HG02610 (cell line): ENCODE measurements at regions not wholly inside any gene's neighbourhood (a gene's known extent, or its start where the extent isn't known, plus 50 kb on each side); places are given as distances from the start of the nearest gene placed in this dataset.

Experiments used
- ATAC-seq: cut with Tn5 transposase; IDR thresholded peaks from one replicate; pipeline ENCODE4 v1.9.1; 2021; ENCODE audit warnings: mild to moderate bottlenecking, moderate library complexity; ENCODE audit not compliant: unreplicated experiment

DNA sequence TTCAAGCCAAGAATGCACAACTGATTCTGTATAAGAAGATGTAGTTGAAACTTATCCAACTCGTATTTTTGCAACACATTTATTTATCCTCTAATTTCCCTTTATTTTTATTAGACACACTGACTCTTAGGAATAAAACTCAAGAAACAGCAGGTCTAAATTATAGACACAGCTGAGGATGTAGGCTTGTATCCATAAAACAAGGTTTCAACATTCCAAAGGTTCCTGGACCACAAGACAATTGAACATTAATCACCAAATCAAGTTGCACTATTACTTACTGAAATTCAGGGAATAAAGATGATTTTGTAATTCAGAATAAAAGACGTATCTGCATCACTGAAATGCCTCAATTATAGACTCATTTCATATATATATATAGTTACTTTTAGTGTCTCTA is 683.5 kb upstream of the GRIA3 start:
- ATAC-seq = no peak

DNA sequence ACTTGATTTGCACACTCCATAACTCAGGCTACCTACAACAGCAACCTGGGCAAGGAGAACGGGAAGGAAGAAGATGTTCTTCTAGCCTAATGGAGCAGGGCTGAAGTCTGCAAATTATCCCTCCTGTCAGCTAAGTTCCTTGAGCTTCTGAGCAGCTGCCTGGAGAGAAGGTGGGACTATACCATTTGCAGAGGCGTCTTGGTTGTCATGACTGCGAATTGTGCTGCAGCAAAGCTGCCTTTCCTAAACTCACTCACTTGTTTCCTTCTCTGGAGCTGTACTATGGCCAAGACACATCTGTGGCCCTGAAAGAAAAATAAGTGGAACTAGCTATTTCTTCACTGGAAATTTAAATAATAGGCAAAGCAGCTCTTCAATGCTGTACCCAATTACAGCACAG is 682.4 kb upstream of the GRIA3 start:
- no peak for ATAC-seq

DNA sequence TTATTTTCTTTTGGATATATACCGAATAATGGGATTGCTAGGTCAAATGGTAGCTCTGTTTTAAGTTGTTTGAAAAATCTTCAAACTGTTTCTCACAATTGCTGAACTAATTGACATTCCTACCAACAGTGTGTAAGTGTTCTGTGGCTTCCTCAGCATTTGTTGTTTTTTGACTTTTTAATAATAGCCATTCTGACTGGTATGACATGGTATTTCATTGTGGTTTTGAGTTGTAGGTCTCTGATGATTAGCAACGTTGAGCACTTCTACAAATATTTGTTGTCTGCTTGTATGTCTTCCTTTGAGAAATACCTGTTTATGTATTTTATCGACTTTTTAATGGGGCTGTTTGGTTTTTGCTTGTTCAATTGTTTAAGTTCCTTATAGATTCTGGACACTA is 680.1 kb upstream of the GRIA3 start:
- no peak for ATAC-seq

DNA sequence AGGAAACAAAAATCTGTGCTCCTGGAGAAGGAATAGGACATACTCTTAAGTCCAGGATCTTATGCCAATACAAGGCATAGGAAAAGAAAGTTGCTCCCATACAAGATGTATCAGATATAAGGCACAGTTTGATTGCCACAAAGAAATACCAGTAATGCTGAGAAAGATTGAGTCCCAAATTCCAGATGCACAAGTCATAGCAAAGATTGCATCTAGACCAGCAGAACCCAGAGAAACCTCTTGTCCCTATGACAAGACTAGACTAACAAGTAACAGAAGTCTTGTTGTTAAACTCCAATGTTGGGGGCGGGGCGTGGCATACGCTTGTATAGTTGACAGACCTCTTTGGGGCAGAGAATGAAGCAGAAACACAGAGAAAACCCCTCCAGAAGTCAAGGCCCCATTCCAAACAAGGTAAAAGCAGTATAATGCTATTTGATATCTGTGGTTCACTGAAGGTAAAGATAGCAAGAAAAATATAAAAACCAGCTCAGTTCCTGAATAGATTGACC is 671.5 kb upstream of the GRIA3 start:
- ATAC-seq = no peak

DNA sequence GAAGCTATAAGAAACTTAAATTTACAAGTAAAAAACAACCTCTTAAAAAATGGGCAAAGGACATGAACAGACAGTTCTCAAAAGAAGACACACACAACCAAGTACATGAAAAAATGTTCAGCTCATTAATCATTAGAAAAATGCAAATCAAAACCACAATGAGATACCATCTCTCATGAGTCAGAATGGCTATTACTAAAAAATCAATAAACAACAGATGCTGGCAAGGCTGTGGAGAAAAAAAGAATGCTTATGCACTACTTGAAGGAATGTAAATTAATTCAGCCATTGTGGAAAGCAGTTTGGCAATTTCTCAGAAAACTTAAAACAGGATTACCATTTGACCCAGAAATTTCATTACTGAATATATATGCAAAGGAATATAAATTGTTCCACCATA is 666.3 kb upstream of the GRIA3 start:
- no peak for ATAC-seq

DNA sequence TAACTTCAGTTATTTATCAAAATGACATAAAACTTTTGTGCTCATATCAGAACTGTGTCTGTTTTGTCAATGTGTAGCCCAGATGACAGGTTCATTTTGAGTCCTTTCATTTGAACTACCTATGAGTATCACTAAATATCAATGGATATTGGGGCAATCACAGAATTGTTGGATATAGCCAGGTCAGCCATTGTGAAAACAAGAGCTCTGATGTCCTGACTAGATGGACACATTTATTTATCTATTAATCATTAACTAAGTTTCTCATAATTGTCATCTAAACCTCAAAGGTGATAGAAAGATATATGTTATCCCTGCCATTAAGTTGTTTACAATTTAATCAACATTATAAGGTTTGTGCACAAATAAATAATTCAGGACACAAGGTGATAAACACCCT is 638.3 kb upstream of the GRIA3 start:
- ATAC-seq = no peak

DNA sequence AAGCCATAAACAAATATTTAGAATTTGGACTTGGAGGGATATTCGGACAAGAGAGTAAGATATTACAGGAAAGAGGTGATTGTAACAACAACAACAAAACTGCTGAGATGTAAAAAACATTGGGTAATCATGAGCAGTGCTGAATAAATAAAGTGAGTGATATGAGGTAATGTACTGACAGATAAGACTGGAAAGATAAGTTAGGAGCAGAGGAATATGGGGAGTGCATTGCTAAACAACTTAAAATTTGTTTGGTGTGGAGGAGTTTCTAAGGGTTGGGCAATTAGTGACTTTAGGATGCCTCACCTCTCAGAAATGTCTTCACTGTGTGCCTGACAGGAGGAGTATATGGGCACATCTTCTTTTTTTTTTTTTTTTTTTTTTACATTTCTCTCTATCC is 637.8 kb upstream of the GRIA3 start:
- ATAC-seq = no peak

DNA sequence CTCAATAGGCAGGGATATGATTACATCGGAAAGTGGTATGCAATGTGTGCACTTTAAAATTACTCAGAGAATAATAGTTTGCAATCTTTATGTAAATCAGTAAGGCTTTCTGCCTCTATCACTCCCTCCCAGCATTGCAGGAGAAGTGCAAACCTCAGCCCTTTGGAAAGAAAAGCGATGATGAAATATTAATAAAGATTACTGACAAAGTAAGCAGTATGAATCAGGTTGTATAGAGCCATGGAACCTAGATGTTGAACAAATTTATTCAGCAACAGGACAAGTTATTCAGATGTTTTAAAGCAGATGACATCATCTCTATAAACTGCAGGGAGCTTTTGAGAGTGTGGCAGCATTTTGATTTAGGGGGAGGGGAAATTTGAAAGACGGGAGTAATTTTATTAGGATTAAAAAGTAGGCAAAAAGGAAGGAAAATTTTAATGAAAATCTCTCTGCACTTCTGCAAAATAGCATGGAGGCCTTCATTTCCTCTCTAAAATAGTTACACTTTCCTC is 631.7 kb upstream of the GRIA3 start:
- ATAC-seq = no peak

DNA sequence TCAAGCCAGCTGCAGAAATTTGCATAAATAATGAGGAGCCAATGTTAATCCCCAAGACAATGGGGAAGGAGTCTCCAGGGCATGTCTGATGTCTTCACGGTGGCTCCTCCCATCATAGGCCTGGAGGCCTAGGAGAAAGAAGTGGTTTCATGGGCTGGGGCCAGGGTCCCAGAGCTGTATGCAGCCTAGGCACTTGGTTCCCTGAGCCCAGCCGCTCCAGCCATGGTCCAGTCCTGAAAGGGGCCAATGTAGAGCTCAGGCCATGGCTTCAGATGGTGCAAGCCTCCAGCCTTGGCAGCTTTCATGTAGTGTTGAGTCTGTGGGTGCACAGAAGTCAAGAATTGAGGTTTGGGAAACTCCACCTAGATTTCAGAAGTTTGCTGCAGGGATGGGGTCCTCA is 628.2 kb upstream of the GRIA3 start:
- no peak for ATAC-seq

DNA sequence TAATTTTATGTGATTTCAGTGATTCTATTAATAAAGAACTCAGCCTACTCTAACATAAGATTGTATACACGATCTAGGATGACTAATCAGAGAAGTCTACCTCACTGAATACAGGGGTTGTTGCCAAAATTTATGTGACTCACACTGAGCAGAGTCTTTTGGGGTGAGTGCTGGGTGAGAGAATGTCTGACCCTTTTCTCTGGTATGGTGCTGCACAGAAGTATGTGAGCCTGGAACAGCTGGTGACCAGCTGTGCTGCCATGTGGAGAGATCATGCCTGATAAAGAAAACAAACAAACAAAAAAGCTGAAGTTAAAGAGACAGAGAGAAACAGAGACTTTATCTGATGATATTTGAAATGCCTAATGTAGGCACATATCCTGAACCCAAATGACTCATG is 618.1 kb upstream of the GRIA3 start:
- ATAC-seq = no peak

DNA sequence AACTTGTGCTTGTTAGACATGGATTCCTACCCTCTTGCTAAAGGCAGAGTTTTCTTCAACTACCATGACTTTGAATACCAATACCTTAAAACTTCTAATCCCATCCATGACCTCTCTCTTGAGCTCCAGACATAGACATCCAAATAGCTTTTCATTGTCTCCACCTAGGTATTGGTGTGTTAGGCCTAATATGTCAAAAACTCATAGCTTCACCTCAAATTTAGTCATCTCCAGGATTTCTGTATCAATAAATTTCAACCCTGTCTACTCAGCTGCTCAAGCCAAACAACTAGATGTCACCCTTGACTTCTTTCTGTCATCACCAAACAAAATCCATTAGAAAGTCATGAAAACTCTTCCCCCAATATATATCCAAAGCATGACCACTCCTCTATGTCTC is 617.7 kb upstream of the GRIA3 start:
- ATAC-seq = no peak

DNA sequence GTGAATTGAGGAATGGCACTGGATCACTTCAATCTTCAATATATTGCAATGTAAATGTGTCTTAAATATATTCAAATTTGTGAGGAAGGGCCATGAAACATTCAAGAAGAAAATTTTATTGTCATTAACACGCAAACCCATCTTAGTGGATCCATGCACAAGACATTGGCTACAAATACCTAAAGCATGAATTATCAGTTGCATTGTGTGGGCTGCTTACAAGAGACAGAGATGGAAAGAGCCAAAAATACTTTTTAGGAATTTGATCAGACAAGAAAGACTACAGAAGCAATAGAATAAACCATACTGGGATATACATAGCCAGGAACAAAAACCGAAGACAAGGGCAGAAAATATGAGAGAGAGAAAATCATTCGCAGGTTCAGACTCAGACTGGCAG is 616.2 kb upstream of the GRIA3 start:
- ATAC-seq = no peak

DNA sequence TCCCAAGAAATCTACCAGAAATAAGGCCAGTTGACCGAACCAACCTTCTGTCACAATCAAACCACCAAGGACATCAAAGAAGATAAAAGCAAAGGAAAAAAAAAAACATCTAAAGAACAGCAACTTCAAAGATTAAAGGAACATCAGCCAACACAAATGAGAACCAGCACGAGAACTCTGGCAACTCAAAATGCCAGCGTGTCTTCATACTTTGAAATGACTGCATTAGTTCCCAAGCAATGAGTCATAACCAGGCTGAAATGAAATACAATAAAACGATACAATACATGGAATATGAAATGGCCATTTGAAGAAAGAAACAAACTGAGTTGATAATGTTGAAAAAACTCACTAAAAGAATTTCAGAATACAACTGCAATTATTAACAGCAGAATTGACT is 611.6 kb upstream of the GRIA3 start:
- ATAC-seq = no peak

DNA sequence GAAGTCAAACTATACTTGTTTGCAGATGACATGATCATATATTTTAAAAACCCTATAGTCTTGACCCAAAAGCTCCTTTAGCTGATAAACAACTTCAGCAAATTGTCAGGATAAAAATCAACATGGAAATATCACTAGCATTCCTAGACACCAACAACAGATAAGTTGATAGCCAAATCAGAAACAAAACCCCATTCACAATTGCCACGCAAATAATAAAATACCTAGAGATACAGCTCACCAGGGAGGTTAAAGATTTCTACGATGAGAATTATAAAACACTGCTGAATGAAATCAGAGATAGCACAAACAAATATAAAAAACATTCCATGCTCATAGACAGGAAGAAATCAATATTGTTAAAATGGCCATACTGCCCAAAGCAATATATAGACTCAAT is 605.0 kb upstream of the GRIA3 start:
- ATAC-seq = no peak

DNA sequence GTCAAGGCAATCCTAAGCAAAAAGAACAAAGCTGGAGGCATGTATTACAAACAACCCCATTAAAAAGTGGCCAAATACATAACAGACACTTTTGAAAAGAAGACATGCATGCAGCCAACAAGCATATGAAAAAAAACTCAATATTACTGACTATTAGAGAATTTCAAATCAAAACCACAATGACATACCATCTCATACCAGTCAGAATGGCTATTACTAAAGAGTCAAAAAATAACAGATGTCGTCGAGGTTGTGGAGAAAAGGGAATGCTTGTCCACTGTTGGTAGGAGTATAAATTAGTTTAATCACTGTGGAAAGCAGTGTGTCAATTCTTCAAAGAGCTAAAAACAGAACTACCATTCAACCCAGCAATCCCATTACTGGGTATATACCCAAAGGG is 604.6 kb upstream of the GRIA3 start:
- ATAC-seq = no peak

DNA sequence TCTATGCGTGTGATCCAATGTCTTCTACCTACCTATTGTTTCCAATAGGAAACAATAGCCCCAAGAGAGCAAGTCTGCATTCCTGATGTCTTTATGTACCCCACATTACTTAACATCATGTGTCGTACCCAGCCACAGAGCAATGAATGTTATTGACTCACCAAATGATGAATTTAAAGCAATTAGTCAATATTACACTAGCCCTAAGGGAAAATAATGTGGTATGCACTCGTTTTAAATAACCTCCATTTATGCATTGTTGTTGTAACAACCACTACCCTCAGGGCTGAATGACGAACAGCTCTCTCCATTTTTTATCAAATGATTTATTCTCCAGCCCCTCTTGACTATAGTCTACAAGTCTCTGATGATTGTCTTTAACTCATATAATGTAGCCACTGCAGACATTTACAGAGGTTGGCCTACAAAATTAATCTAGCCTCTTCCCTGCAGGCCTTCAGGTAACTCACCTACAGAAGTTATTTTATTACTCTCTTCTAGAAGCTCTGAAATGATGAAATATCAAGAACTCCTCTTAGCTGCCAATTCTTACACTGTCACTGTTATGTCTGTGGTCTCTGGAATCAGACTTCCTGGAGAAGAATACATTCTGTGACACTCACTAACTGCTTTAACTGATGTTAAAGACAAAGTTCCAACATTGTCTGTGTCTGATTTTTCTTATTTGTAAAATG is 601.7 kb upstream of the GRIA3 start:
- no peak for ATAC-seq

DNA sequence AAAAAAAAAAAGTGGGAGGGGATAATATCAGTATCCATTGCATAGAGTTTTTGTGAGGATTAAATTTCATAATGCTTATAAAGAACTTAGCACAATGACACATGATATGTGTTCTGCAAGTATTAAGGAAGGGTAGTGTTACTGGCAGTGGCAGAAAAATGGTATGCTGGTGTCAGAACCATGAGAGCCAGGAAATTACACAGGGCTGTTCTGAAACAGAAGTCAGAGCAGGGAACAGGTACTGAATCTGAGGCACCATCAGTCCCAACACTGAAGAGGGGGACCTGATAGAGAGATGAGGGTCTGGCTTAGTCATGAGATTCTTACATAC is 601.1 kb upstream of the GRIA3 start:
- no peak for ATAC-seq

DNA sequence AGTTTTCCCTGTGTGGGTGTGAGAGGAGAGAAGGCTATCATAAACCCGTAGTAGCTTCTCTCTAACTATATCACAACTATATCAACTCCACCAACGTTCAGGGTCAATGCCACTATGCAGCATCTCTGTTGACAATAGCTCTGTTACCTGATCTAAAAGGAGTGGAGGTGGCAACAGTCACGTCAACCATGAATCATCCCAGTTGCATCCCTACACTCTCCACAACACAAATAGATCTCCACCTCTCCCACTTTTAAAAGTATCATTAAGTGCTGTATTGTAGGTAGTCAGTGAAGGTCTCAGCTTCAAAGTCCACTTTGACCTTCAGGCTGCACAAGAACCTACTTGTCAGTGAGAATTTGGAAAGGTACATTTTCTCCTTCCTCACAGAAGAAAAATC is 600.5 kb upstream of the GRIA3 start:
- no peak for ATAC-seq

DNA sequence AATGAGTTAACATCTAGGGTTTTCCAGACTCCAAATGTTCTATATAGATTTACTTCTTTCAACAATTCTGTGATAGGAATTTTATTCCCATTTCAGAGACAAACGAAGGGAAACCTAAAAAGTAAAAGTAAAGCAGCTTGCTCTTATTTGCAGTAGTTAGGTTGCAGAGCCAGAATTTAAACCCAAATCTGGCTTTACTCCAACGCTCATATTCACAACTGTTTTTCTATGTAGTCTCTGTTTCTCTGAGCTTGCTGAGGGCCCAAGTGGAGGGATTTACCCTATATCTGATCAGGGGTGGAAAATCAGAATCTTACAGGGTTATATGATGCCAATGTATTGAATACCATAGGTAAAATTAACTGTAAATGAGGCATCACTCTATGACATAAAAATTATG is 599.1 kb upstream of the GRIA3 start:
- no peak for ATAC-seq

DNA sequence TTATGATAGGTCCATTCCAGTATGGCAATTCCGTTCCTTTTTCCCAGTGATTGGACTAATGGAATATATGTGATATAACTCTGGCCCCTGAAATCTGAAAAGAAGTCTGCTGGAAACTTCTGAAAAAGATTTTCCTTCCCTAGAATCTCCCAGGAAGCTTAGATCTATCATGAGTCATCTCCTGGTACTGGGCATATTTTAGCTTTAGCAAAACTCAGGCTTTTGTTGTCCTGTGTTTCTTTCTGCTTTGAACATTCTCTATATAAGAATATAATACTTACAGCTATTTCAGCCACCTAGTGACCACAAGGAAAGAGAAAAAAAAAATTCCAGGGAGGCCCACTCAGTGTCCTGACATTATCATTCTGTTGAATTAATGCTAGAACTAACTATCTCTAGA is 597.2 kb upstream of the GRIA3 start:
- no peak for ATAC-seq

DNA sequence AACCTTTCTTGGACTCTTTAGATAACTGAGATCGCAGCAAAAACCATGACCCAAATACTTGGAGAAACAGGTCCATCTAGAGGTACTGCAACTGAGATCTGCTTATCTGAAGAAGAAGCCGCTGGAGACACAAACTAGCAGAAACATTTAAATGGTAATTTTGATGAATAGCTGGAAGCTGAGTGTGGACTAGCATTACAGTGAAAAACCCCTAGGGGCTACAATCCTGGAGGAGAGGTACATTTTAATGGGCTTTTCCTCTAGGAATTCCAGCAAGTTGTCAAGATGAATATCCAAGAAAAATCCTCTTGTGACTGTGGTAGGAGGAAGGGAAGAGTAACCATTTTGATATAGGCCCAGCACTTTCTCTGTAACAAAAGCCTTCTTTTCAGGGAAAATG is 592.5 kb upstream of the GRIA3 start:
- no peak for ATAC-seq

DNA sequence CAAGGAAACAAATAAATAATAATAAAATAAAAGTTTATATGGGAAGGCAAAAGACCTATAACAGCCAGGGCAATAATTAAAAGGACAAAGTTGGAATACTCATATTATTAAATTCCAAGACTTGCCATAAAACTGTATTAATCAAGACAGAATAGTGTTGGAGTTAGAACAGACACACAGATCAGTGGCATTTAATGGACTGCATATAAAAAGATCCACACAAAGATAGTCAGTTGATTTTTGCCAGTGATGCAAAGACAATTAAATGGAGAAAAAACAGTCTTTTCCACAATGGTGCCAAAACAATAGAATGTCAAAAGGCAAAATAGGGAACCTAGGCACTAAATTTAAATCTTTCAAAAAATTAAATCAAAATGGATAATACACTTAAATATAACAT is 587.1 kb upstream of the GRIA3 start:
- ATAC-seq = no peak

DNA sequence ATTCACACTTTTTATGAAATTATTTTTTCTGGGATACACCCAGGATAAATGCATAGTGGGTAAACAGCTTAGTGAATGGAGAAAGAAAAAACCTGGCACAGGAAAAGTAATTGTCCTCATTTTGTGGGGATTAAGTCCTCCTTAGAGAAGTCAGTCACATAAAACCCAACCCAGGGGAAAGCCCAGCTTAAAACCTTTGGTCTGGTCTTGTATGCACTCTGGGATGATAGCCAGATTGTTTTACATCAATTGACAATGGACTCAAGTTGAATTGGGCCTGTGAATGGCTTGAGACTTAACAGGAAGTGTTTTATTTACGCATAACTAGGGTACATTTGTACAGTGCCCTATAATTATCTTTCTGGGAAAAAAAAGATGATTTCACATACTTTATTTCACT is 561.3 kb upstream of the GRIA3 start:
- no peak for ATAC-seq
